HG02885 (cell line): ENCODE measurements at regions not wholly inside any gene's neighbourhood (a gene's known extent, or its start where the extent isn't known, plus 50 kb on each side); places are given as distances from the start of the nearest gene placed in this dataset.
"Not testable (repeated sequence)": the region's sequence is repeated elsewhere in the genome, so short reads cannot be mapped to it uniquely, and the experiment has no call there.

Experiments used
- ATAC-seq: cut with Tn5 transposase; IDR thresholded peaks from one replicate; pipeline ENCODE4 v1.9.1; 2021; ENCODE audit warnings: mild to moderate bottlenecking; ENCODE audit not compliant: unreplicated experiment, poor library complexity

GRCh38 chr17:63071797-63072196 lies 105.8 kb downstream of the TANC2 start:
- no peak for ATAC-seq

GRCh38 chr17:63075969-63076368 lies 109.9 kb downstream of the TANC2 start:
- ATAC-seq: no peak

- ATAC-seq: no peak
Observed at GRCh38 chr17:63078707-63079106, 112.7 kb downstream of the TANC2 start.

GRCh38 chr17:63082273-63082861 lies 116.3 kb downstream of the TANC2 start:
- ATAC-seq: no peak

- no peak for ATAC-seq
Observed at GRCh38 chr17:63082952-63083351, 116.9 kb downstream of the TANC2 start.

- ATAC-seq: no peak
Observed at GRCh38 chr17:63086483-63087185, 120.6 kb downstream of the TANC2 start.

GRCh38 chr17:63090358-63091114 lies 124.5 kb downstream of the TANC2 start:
- not testable (repeated sequence) for ATAC-seq

GRCh38 chr17:63091909-63092308 lies 125.9 kb downstream of the TANC2 start:
- ATAC-seq: not testable (repeated sequence)

GRCh38 chr17:63094631-63095030 lies 128.6 kb downstream of the TANC2 start:
- no peak for ATAC-seq

- ATAC-seq: no peak
Observed at GRCh38 chr17:63095459-63095858, 129.4 kb downstream of the TANC2 start.

GRCh38 chr17:63095879-63096278 lies 129.8 kb downstream of the TANC2 start:
- no peak for ATAC-seq

- ATAC-seq: no peak
Observed at GRCh38 chr17:63096426-63096825, 130.4 kb downstream of the TANC2 start.

GRCh38 chr17:63099425-63099824 lies 133.4 kb downstream of the TANC2 start:
- ATAC-seq: no peak

GRCh38 chr17:63102034-63102433 lies 136.0 kb downstream of the TANC2 start:
- ATAC-seq: no peak

GRCh38 chr17:63106050-63106449 lies 140.0 kb downstream of the TANC2 start:
- ATAC-seq: no peak

GRCh38 chr17:63109661-63110060 lies 143.6 kb downstream of the TANC2 start:
- ATAC-seq: no peak

GRCh38 chr17:63113167-63113566 lies 147.1 kb downstream of the TANC2 start:
- ATAC-seq: no peak

- ATAC-seq: no peak
Observed at GRCh38 chr17:63116228-63116627, 150.2 kb downstream of the TANC2 start.

GRCh38 chr17:63116967-63117830 lies 151.2 kb downstream of the TANC2 start:
- ATAC-seq: no peak

- no peak for ATAC-seq
Observed at GRCh38 chr17:63120406-63120805, 154.4 kb downstream of the TANC2 start.
